H1 (cell line): ENCODE measurements at regions not wholly inside any gene's neighbourhood (a gene's known extent, or its start where the extent isn't known, plus 50 kb on each side); places are given as distances from the start of the nearest gene placed in this dataset.

Experiments used
- GABPA ChIP-seq: IDR thresholded peaks from 2 replicates; pipeline ENCODE4 v1.6.1; 2011; ENCODE audit warnings: mild to moderate bottlenecking, low read length, moderate library complexity, borderline replicate concordance; ENCODE audit not compliant: insufficient read depth
- SIN3A ChIP-seq, 2 experiments: IDR thresholded peaks in 1 of 2; conservative IDR thresholded peaks in 1 of 2; 2 replicates each; pipeline ENCODE4 v1.6.1; 2011 to 2012; ENCODE audit warnings: low read length in 2 of 2, improper control_type of control experiment in 1 of 2, low read depth in 1 of 2, mild to moderate bottlenecking in 1 of 2
- SIX5 ChIP-seq: IDR thresholded peaks from 2 replicates; pipeline ENCODE4 v1.6.1; 2011; ENCODE audit warnings: mild to moderate bottlenecking, low read depth, low read length
- SP1 ChIP-seq: IDR thresholded peaks from 2 replicates; pipeline ENCODE4 v1.6.1; 2011; ENCODE audit warnings: low read depth, low read length
- TF ChIP-seq, protein P1 (sequence below), 3 experiments: IDR thresholded peaks; 1 replicate in 2 of 3; 2 replicates in 1 of 3; pipeline versions ENCODE4 v1.5.1 to v1.6.1; 2011; ENCODE audit warnings: low read length in 3 of 3, mild to moderate bottlenecking in 3 of 3, inconsistent platforms in 2 of 3, low read depth in 1 of 3, moderate library complexity in 1 of 3; ENCODE audit not compliant: insufficient read depth in 1 of 3; ENCODE audit errors: control extremely low read depth in 1 of 3

DNA sequence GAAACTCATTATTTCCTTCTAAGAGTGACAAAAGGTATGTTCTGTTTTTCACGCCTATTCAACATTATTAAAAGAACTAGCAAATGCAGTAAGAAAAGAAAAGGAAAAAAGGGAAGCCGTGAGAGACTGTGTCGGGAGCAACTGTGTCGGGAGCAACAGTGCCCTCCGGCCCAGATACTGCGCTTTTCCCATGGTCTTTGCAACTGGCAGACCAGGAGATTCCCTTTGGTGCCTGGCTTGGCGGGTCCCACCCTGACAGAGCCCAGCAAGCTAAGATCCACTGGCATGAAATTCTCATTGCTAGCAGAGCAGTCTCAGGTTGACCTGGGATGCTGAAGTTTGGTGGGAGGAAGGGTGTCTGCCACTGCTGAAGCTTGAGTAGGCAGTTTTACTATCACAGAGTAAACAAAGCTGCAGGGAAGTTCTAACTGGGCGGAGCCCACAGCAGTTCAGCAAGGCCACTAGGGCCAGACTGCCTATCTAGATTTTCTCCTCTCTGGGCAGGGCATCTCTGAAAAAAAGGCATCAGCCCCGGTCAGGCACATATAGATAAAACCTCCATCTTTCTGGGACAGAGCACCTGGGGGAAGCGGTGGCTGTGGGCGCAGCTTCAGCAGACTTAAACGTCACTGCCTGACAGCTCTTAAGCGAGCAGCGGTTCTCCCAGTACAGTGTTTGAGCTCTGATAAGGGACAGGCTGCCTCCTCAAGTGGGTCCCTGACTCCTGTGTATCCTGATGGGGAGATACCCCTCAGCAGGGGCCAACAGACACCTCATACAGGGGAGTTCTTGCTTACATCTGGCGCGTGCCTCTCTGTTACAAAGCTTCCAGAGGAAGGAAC is 1237.4 kb upstream of the CDH18 start:
- TF ChIP-seq SIN3A (conservative IDR thresholded peaks at IDR 0.05 in 1 of 2, IDR thresholded peaks at IDR 0.05 in 1 of 2; ENCODE audit: low read depth in 1 of 2, low read length in 2 of 2) = no peak
- TF ChIP-seq SP1 = no peak
- no peak for TF ChIP-seq GABPA
- no peak for TF ChIP-seq SIX5
- TF ChIP-seq, protein P1, sequence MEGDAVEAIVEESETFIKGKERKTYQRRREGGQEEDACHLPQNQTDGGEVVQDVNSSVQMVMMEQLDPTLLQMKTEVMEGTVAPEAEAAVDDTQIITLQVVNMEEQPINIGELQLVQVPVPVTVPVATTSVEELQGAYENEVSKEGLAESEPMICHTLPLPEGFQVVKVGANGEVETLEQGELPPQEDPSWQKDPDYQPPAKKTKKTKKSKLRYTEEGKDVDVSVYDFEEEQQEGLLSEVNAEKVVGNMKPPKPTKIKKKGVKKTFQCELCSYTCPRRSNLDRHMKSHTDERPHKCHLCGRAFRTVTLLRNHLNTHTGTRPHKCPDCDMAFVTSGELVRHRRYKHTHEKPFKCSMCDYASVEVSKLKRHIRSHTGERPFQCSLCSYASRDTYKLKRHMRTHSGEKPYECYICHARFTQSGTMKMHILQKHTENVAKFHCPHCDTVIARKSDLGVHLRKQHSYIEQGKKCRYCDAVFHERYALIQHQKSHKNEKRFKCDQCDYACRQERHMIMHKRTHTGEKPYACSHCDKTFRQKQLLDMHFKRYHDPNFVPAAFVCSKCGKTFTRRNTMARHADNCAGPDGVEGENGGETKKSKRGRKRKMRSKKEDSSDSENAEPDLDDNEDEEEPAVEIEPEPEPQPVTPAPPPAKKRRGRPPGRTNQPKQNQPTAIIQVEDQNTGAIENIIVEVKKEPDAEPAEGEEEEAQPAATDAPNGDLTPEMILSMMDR (IDR thresholded peaks at IDR 0.05; ENCODE audit: control extremely low read depth in 1 of 3, insufficient read depth in 1 of 3, low read depth in 1 of 3, low read length in 3 of 3) = no peak
